D341Med (cell line): ENCODE measurements at regions not wholly inside any gene's neighbourhood (a gene's known extent, or its start where the extent isn't known, plus 50 kb on each side); places are given as distances from the start of the nearest gene placed in this dataset.

Experiments
- DNase-seq: peaks from one replicate; pipeline ENCODE4 v3.0.0; 2012; ENCODE audit warnings: low spot score

- DNase-seq, result no peak
These were observed 341.8 kb downstream of the MAN2A1 start for GRCh38 chr5:110031402-110032140.

DNA sequence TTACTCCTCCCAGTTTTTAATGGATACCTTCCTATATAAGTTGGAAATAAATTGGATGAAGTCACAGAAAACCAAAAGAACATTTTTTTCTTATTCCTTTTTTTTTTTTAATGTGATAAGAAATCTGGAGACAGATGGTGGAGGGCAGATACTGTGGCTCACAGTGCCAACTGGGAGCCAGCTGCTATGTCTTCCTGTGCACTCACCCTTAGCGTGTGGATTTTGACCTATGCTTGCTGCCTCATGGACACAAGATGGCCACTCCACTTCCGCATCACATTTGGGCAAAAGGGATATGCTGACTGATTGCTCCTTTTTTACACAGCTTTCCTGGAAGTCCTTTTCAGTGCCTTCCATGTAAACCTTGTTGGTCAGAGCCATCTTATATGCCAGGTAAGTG lies 342.6 kb downstream of the MAN2A1 start:
- DNase-seq, result no peak

DNA sequence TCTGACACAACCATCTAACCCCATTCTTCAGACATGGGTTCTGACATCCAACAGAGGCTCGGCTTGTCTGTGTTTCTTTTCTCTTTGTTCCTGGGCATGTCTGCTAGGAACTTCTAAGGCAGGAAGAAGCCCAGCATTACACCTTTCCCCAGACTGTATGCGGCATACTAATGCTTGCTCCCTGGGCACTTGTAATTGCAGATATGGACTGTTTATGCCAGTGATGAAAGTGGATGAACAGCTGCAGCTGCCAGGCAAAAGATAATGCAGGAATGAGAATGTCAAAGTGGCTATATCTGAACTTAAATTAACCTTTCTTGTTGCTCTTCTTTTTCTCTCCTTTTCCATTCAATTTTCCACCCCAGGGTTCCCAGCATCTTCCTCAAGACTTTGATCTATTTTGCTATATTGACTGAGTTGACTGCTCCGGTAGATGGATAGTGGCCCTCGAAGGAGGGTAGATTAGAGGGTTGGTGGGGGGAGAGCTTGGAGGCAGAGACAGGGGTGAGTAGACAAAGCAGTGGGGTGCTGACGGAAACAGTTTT lies 344.4 kb downstream of the MAN2A1 start:
- no peak for DNase-seq

DNA sequence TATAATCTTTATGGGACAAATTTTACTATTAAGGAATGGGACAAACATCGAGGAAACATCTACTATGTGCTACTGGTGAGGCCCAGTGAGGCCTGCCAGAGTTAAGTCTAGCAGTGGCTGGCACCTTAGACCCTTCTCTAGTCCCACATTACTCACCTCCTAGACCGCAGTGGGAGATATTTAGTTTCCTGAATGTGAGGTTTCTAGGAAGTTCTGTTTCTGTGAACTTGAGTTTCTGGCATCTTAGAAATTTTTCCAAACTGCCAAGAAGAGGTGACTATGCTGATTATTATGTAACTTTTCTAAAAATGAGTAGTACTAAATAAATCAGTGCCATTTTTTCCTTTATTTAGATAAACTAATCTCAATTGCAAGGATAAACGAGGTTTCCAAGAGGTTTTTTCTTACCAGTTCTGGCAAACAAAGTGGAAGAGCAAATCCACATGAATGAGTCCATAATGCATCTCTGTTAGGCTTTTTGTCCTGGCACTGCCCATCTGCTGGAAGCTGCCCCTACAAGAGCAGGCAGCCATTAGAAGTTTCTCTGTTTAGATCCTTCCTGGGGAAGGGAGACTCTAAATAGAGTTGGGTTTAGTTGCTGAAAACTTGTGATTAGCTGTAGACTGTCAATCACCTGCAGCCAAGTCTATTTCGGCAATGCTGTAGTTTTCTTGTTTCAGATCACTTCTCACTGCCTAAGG lies 348.7 kb downstream of the MAN2A1 start:
- DNase-seq, result no peak

GRCh38 chr5:110040178-110040577 lies 350.5 kb downstream of the MAN2A1 start:
- no peak for DNase-seq

GRCh38 chr5:110043025-110043424 lies 353.3 kb downstream of the MAN2A1 start:
- no peak for DNase-seq

GRCh38 chr5:110045158-110045557 lies 355.4 kb downstream of the MAN2A1 start:
- no peak for DNase-seq

GRCh38 chr5:110048491-110048890 lies 358.8 kb downstream of the MAN2A1 start:
- peak; percentile 26 for DNase-seq

GRCh38 chr5:110049816-110050215 lies 360.1 kb downstream of the MAN2A1 start:
- DNase-seq, result no peak

- DNase-seq, result no peak
These were observed 361.1 kb downstream of the MAN2A1 start for GRCh38 chr5:110050640-110051345.

GRCh38 chr5:110053205-110053604 lies 363.5 kb downstream of the MAN2A1 start:
- no peak for DNase-seq

- DNase-seq, result no peak
These were observed 364.1 kb downstream of the MAN2A1 start for GRCh38 chr5:110053824-110054223.

GRCh38 chr5:110054240-110054639 lies 364.5 kb downstream of the MAN2A1 start:
- DNase-seq, result no peak

DNA sequence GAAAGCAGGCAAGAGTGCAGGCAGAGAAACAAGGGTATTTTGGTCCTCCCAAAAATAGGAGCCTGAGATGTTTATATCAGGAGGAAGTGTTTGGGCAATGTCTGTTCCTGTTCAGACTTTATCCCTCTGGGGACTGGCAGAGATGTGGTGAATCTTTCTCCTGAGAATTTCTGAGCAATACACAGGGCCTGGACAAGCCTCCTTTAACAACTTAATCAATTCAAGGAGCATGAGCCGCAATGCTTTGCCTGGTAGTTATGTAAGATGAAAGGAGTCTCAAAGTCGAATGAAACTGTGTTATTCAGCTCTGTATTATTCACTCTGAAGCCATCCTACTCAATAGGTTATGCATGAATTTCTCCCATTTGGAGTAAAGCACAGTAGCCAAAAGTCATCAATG lies 365.6 kb downstream of the MAN2A1 start:
- no peak for DNase-seq

- no peak for DNase-seq
These were observed 366.9 kb downstream of the MAN2A1 start for GRCh38 chr5:110056580-110057114.

DNA sequence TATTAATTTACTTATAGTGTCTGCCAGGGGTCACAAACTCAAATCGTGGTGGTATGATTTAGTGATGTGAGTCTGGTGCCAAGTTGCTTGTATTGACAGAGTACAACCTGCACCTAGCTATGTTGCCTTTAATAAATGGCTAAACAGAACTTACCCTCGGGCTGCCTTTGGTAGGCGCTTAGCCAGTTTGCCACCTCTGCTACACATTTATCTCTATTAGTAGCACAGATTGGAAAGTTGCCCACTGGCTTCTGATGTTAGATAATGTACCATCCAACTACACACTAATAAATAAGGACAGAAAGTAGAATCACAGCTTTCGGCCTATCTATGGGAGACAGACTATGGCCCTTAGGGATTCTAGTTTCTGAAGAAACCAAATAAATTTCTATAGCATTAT lies 368.4 kb downstream of the MAN2A1 start:
- DNase-seq, result no peak

GRCh38 chr5:110062246-110062645 lies 372.5 kb downstream of the MAN2A1 start:
- DNase-seq, result no peak

- DNase-seq, result no peak
These were observed 374.2 kb downstream of the MAN2A1 start for GRCh38 chr5:110063640-110064602.

DNA sequence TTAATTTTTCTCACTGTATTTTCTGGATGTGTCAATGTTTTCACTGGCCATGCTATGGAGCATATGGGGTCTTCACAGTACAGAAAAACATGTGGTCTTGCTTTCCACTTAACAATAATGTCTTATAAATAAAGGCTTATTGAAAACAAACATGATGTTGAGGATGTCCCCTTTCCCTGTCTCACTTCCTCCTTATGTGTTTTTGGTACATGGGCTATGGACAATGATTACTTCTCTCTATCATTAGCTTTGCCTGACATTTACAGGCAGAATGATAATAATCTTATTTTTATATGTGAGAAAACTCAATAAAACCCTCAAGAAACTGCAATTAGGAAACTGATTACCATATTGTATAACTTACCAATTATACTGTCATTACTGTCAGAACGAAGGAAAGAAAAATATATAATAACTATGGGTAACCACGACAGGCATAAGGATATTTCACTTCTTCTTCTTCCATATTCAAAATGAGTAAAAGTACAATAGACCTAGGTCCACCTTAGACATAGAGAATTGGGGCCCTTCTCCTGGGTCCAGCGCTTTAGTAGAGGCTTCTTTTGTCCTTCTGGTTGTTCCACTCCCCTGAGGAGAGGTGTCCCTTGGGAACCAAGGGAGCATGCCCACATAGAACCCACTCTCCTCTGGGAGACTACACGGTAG lies 375.0 kb downstream of the MAN2A1 start:
- DNase-seq, result no peak

DNA sequence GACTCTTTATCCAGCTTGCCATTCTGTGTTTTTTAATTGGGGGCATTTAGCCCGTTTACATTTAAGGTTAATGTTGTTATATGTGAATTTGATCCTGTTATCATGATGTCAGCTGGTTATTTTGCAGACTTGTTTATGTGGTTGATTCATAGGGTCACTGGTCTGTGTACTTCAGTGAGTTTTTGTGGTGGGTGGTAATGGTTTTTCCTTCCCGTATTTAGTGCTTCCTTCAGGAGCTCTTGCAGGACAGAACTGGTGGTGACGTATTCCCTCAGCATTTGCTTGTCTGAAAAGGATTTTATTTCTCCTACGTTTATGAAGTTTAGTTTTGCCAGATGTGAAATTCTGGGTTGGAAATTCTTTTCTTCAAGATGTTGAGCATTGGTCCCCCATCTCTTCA lies 381.1 kb downstream of the MAN2A1 start:
- DNase-seq, result no peak

DNA sequence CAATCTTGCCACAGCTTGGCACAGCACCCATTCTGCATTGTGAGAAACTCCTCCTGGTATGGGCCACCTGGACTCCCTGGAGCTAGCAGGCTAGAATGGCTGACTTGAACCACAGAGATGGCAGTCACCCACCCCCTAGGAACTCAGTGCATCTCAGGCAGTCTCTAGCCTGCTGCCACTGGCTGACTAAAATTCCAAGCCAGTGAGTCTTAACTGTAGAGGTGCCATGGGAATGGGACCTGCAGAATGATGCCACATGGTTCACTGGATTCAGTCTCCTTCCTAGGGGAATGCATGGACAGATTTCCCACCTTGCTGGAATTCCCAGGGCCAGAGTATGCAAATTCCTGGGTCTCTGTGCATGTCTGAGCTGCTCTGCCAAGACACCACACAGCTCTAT lies 382.9 kb downstream of the MAN2A1 start:
- no peak for DNase-seq
